Common myeloid progenitor, CD34-positive (primary cell): ENCODE measurements at regions not wholly inside any gene's neighbourhood (a gene's known extent, or its start where the extent isn't known, plus 50 kb on each side); places are given as distances from the start of the nearest gene placed in this dataset.
A peak's percentile ranks its signal among the peaks of the same experiment; 100 is the strongest.

ENCODE experiments used
- CTCF ChIA-PET: fragments of 350-600 bp; sonication (Branson Sonifier 250); formaldehyde crosslinking; loops from one replicate; lab custom pipeline; 2021; ENCODE audit warnings: antibody characterized with exemption; lab: Charles Lee
- POLR2A ChIA-PET: fragments of 350-600 bp; sonication (Branson Sonifier 250); formaldehyde crosslinking; loops from one replicate; lab custom pipeline; 2021; ENCODE audit warnings: antibody characterized with exemption; lab: Charles Lee
- DNase-seq, 3 donors: peaks; one replicate each; pipeline versions ENCODE4 v3.0.0 to v3.0.0-alpha.2; 2013
- H3K27ac ChIP-seq, 2 experiments: 1 replicate in 1 of 2; 2 replicates in 1 of 2; pipeline ENCODE4 v1.7.0; 2013; ENCODE audit warnings: inconsistent platforms in 2 of 2, low read length in 2 of 2, mild to moderate bottlenecking in 2 of 2, low read depth in 1 of 2, moderate library complexity in 1 of 2; ENCODE audit not compliant: severe bottlenecking in 2 of 2, insufficient read depth in 1 of 2, poor library complexity in 1 of 2
- H3K27me3 ChIP-seq, 5 experiments: replicated peaks in 2 of 5; 1 replicate in 3 of 5; 2 replicates in 2 of 5; pipeline versions ENCODE4 v1.6.1 to v1.7.0; 2013; ENCODE audit warnings: low read length in 4 of 5, mild to moderate bottlenecking in 2 of 5, moderate library complexity in 2 of 5, inconsistent platforms in 1 of 5; ENCODE audit not compliant: insufficient read depth in 5 of 5, control insufficient read depth in 4 of 5
- H3K36me3 ChIP-seq, 4 experiments: 1 replicate in 2 of 4; 2 replicates in 2 of 4; pipeline versions ENCODE4 v1.6.1 to v1.7.0; 2013; ENCODE audit warnings: low read length in 3 of 4, control low read depth in 1 of 4, mild to moderate bottlenecking in 1 of 4; ENCODE audit not compliant: control insufficient read depth in 4 of 4, insufficient read depth in 4 of 4
- H3K4me1 ChIP-seq, 4 experiments: 1 replicate in 3 of 4; 2 replicates in 1 of 4; pipeline versions ENCODE4 v1.6.1 to v1.7.1; 2013; ENCODE audit warnings: low read length in 3 of 4, mild to moderate bottlenecking in 3 of 4, control low read depth in 1 of 4, inconsistent platforms in 1 of 4, moderate library complexity in 1 of 4; ENCODE audit not compliant: control insufficient read depth in 4 of 4, insufficient read depth in 4 of 4; ENCODE audit errors: control extremely low read depth in 1 of 4
- H3K4me3 ChIP-seq, 7 experiments: 1 replicate in 4 of 7; 2 replicates in 3 of 7; pipeline versions ENCODE4 v1.5.1 to v1.7.0; 2013; ENCODE audit warnings: mild to moderate bottlenecking in 7 of 7, low read length in 6 of 7, moderate library complexity in 6 of 7, inconsistent platforms in 2 of 7, low read depth in 2 of 7, control low read depth in 1 of 7; ENCODE audit not compliant: insufficient read depth in 4 of 7, control insufficient read depth in 1 of 7; ENCODE audit errors: extremely low read depth in 1 of 7
- H3K9me3 ChIP-seq, 5 experiments: 1 replicate in 4 of 5; 2 replicates in 1 of 5; pipeline versions ENCODE4 v1.6.1 to v1.7.1; 2013; ENCODE audit warnings: low read length in 4 of 5, mild to moderate bottlenecking in 2 of 5, inconsistent platforms in 1 of 5, low read depth in 1 of 5, moderate library complexity in 1 of 5; ENCODE audit not compliant: control insufficient read depth in 4 of 5, insufficient read depth in 2 of 5; ENCODE audit errors: control extremely low read depth in 1 of 5
- WGBS: methylation state at CpG from one replicate; pipeline ENCODE4 v1.1.5; 2013; ENCODE audit not compliant: insufficient coverage; 5-methylcytosine and 5-hydroxymethylcytosine counted together

- peak overlapping the region in 2 of 7 experiments; percentile 19 to 31 for H3K4me3 ChIP-seq
- no peaks in the 10 kb centered on the region for H3K36me3 ChIP-seq
- ChIA-PET POLR2A (no interaction called here), CTCF (no interaction called here)
- no peak overlapping the region for H3K27ac ChIP-seq
- no peaks in the 10 kb centered on the region for H3K27me3 ChIP-seq
- peaks cover 0 to 30% (median 15%) of the 10 kb centered on the region in 4 experiments for H3K4me1 ChIP-seq
- DNase-seq, result peak; percentile 10 to 28 (median 24)
- H3K9me3 ChIP-seq, result peaks cover 0 to 4% (median 0%) of the 10 kb centered on the region in 5 experiments
- WGBS, result 0% methylated on average over 3 of the region's 5 CpGs
Observed at GRCh38 chr13:36531746-36532486, 99.6 kb downstream of the CCNA1 start.

DNA sequence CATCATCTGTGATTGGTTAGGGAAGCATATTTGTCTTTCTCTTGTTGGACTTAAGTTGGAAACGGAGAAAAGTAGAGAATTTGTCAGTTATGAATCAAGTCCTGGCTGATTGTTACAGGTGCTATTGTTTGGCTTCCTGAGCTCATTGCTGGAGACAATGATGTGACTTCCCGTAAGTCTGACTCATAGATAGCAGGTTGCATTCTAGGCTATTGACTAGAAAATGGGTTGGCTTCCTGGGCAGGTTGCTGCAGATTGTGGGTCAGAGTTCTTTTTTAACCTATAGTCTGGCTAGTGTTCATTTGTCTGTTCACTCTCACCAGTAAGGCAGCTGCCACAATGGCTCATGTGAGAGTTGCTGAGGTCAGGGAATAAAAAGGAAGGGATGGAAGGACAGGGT is 101.5 kb downstream of the CCNA1 start:
- CTCF ChIA-PET, result interaction anchor here (0.6 to 1.6 kb wide), 5 partner anchors 8 to 766 kb away, joined by 3 read pairs; no protein-coding TSS in a partner anchor
- POLR2A ChIA-PET, result no interaction called here
- Histone ChIP-seq H3K27me3 (no peaks in the 10 kb centered on the region), H3K36me3 (no peaks in the 10 kb centered on the region), H3K27ac (no peak overlapping the region), H3K4me1 (peaks cover 0 to 30% (median 15%) of the 10 kb centered on the region in 4 experiments), H3K9me3 (peaks cover 0 to 2% (median 0%) of the 10 kb centered on the region in 5 experiments), H3K4me3 (no peak overlapping the region)
- DNase-seq, result no peak
- WGBS, result no CpG with 5 or more reads among the region's 2 CpGs

DNA sequence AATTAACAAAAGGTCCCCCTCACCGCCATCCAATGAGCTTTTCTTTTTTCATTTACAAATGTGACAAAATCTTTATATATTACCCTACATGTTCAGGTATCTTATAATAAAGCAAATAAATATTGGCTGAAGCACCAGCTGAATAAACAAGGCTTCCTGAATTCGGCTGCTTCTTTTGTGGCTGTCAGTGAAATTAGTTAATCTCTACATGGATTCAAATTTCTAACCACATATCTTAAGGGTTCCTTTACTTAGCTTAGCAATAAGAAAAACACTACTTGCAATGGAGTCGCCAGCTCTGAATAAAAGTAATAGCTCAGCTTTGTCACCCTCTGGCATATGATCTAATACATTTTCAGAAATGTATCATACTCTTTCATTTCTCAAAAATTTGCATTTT is 104.3 kb downstream of the CCNA1 start:
- 100% methylated on average over 1 of the region's 3 CpGs for WGBS
- ChIA-PET POLR2A (no interaction called here), CTCF (interaction anchor here (0.8 to 1.3 kb wide), 2 partner anchors 10 to 16 kb away, joined by 3 read pairs; no protein-coding TSS in a partner anchor)
- no peaks in the 10 kb centered on the region for H3K27me3 ChIP-seq
- no peaks in the 10 kb centered on the region for H3K36me3 ChIP-seq
- no peak overlapping the region for H3K27ac ChIP-seq
- H3K4me1 ChIP-seq, result peaks cover 0 to 24% (median 12%) of the 10 kb centered on the region in 4 experiments
- H3K4me3 ChIP-seq, result no peak overlapping the region
- no peak for DNase-seq
- H3K9me3 ChIP-seq, result peaks cover 0 to 8% (median 5%) of the 10 kb centered on the region in 5 experiments

- no peak for DNase-seq
- CTCF ChIA-PET, result interaction anchor here (0.9 kb wide), 1 partner anchor 17 kb away, joined by 3 read pairs; no protein-coding TSS in a partner anchor
Observed at GRCh38 chr13:36543671-36544070, 111.4 kb downstream of the CCNA1 start.

GRCh38 chr13:36548129-36548528 is 115.8 kb downstream of the CCNA1 start:
- ChIA-PET POLR2A (no interaction called here), CTCF (interaction anchor here (1.0 kb wide), 1 partner anchor 96 kb away, joined by 4 read pairs; no protein-coding TSS in a partner anchor)
- Histone ChIP-seq H3K4me3 (no peak overlapping the region), H3K9me3 (no peaks in the 10 kb centered on the region), H3K27ac (no peak overlapping the region), H3K27me3 (no peaks in the 10 kb centered on the region), H3K4me1 (no peaks in the 10 kb centered on the region), H3K36me3 (no peaks in the 10 kb centered on the region)
- 85% methylated on average over 8 of the region's 9 CpGs for WGBS
- no peak for DNase-seq

More at GRCh38 chr13:36543671-36544070, 111.4 kb downstream of the CCNA1 start:
- Histone ChIP-seq H3K36me3 (no peaks in the 10 kb centered on the region), H3K4me1 (no peaks in the 10 kb centered on the region), H3K9me3 (peaks cover 0 to 8% (median 5%) of the 10 kb centered on the region in 5 experiments), H3K27me3 (no peaks in the 10 kb centered on the region), H3K27ac (no peak overlapping the region), H3K4me3 (no peak overlapping the region)
- POLR2A ChIA-PET, result no interaction called here
- 95% methylated on average over 3 of the region's 4 CpGs for WGBS

- H3K4me3 ChIP-seq, result no peak overlapping the region
- no peak for DNase-seq
- POLR2A ChIA-PET, result no interaction called here
- H3K36me3 ChIP-seq, result no peaks in the 10 kb centered on the region
- WGBS, result 94% methylated on average over 2 of the region's 2 CpGs
- H3K27me3 ChIP-seq, result no peaks in the 10 kb centered on the region
- CTCF ChIA-PET, result interaction anchor here (0.6 kb wide), 1 partner anchor 162 kb away, joined by 3 read pairs; no protein-coding TSS in a partner anchor
- no peaks in the 10 kb centered on the region for H3K9me3 ChIP-seq
- no peaks in the 10 kb centered on the region for H3K4me1 ChIP-seq
- H3K27ac ChIP-seq, result no peak overlapping the region
Observed at GRCh38 chr13:36549126-36549702, 116.9 kb downstream of the CCNA1 start.

GRCh38 chr13:36549755-36550154 is 117.5 kb downstream of the CCNA1 start:
- H3K9me3 ChIP-seq, result no peaks in the 10 kb centered on the region
- no peak overlapping the region for H3K4me3 ChIP-seq
- no peak overlapping the region for H3K27ac ChIP-seq
- no peaks in the 10 kb centered on the region for H3K4me1 ChIP-seq
- CTCF ChIA-PET, result interaction anchor here (0.6 kb wide), 1 partner anchor 161 kb away, joined by 3 read pairs; no protein-coding TSS in a partner anchor
- POLR2A ChIA-PET, result no interaction called here
- H3K36me3 ChIP-seq, result no peaks in the 10 kb centered on the region
- peak in 1 of 3 donors; percentile 11 for DNase-seq
- 84% methylated on average over 7 of the region's 7 CpGs for WGBS
- no peaks in the 10 kb centered on the region for H3K27me3 ChIP-seq
